ENCODE measurements at regions not wholly inside any gene's neighbourhood (a gene's known extent, or its start where the extent isn't known, plus 50 kb on each side); places are given as distances from the start of the nearest gene placed in this dataset.

GRCh38 chr22:26904483-26904882, 247.1 kb downstream of the MIAT start:
- H3K4me3 Mint-ChIP-seq = no peak overlapping the region
- no peak for DNase-seq (ENCODE audit: low read depth, low spot score)
- peaks cover 28% of the 10 kb centered on the region for H3K4me1 Mint-ChIP-seq
- no peaks in the 10 kb centered on the region for H3K36me3 Mint-ChIP-seq (ENCODE audit: low read depth)
- H3K27me3 Mint-ChIP-seq (ENCODE audit: low read depth) = peaks cover 6% of the 10 kb centered on the region
- H3K27ac Mint-ChIP-seq (ENCODE audit: unreplicated experiment) = no peak overlapping the region
- no peak for TF ChIP-seq CTCF (conservative IDR thresholded peaks at IDR 0.05)
- H3K9me3 Mint-ChIP-seq = no peaks in the 10 kb centered on the region

- peak overlapping the region; percentile 54 for H3K27ac Mint-ChIP-seq (ENCODE audit: unreplicated experiment)
- DNase-seq (ENCODE audit: low read depth, low spot score) = no peak
- H3K4me1 Mint-ChIP-seq = peaks cover 28% of the 10 kb centered on the region
- H3K4me3 Mint-ChIP-seq = no peak overlapping the region
- H3K27me3 Mint-ChIP-seq (ENCODE audit: low read depth) = peaks cover 6% of the 10 kb centered on the region
- no peak for TF ChIP-seq CTCF (conservative IDR thresholded peaks at IDR 0.05)
- H3K9me3 Mint-ChIP-seq = no peaks in the 10 kb centered on the region
- no peaks in the 10 kb centered on the region for H3K36me3 Mint-ChIP-seq (ENCODE audit: low read depth)
Observed at GRCh38 chr22:26905076-26905475, 247.7 kb downstream of the MIAT start.

- Mint-ChIP-seq H3K9me3 (no peaks in the 10 kb centered on the region), H3K4me1 (peaks cover 30% of the 10 kb centered on the region)
Observed at GRCh38 chr22:26905640-26906039, 248.3 kb downstream of the MIAT start.

GRCh38 chr22:26906464-26906863, 249.1 kb downstream of the MIAT start:
- Mint-ChIP-seq H3K9me3 (no peaks in the 10 kb centered on the region), H3K36me3 (ENCODE audit: low read depth) (no peaks in the 10 kb centered on the region), H3K27ac (ENCODE audit: unreplicated experiment) (no peak overlapping the region), H3K27me3 (ENCODE audit: low read depth) (peaks cover 6% of the 10 kb centered on the region), H3K4me1 (peaks cover 27% of the 10 kb centered on the region), H3K4me3 (no peak overlapping the region)
- no peak for DNase-seq (ENCODE audit: low read depth, low spot score)
- TF ChIP-seq CTCF (conservative IDR thresholded peaks at IDR 0.05) = no peak

More at GRCh38 chr22:26905640-26906039, 248.3 kb downstream of the MIAT start:
- no peak overlapping the region for H3K4me3 Mint-ChIP-seq
- H3K27ac Mint-ChIP-seq (ENCODE audit: unreplicated experiment) = no peak overlapping the region
- peaks cover 6% of the 10 kb centered on the region for H3K27me3 Mint-ChIP-seq (ENCODE audit: low read depth)
- TF ChIP-seq CTCF (conservative IDR thresholded peaks at IDR 0.05) = no peak
- H3K36me3 Mint-ChIP-seq (ENCODE audit: low read depth) = no peaks in the 10 kb centered on the region
- DNase-seq (ENCODE audit: low read depth, low spot score) = no peak

GRCh38 chr22:26907366-26907765, 250.0 kb downstream of the MIAT start:
- peaks cover 26% of the 10 kb centered on the region for H3K4me1 Mint-ChIP-seq
- no peak for TF ChIP-seq CTCF (conservative IDR thresholded peaks at IDR 0.05)
- H3K36me3 Mint-ChIP-seq (ENCODE audit: low read depth) = no peaks in the 10 kb centered on the region
- DNase-seq (ENCODE audit: low read depth, low spot score) = no peak
- no peaks in the 10 kb centered on the region for H3K9me3 Mint-ChIP-seq
- no peak overlapping the region for H3K4me3 Mint-ChIP-seq
- H3K27ac Mint-ChIP-seq (ENCODE audit: unreplicated experiment) = no peak overlapping the region
- H3K27me3 Mint-ChIP-seq (ENCODE audit: low read depth) = peaks cover 6% of the 10 kb centered on the region

- Mint-ChIP-seq H3K4me3 (no peak overlapping the region), H3K9me3 (no peaks in the 10 kb centered on the region), H3K27ac (ENCODE audit: unreplicated experiment) (no peak overlapping the region), H3K27me3 (ENCODE audit: low read depth) (peaks cover 2% of the 10 kb centered on the region), H3K4me1 (peaks cover 14% of the 10 kb centered on the region), H3K36me3 (ENCODE audit: low read depth) (no peaks in the 10 kb centered on the region)
- no peak for DNase-seq (ENCODE audit: low read depth, low spot score)
- no peak for TF ChIP-seq CTCF (conservative IDR thresholded peaks at IDR 0.05)
Observed at GRCh38 chr22:26910845-26911244, 253.5 kb downstream of the MIAT start.
